ENCODE measurements at regions not wholly inside any gene's neighbourhood (a gene's known extent, or its start where the extent isn't known, plus 50 kb on each side); places are given as distances from the start of the nearest gene placed in this dataset.

DNA sequence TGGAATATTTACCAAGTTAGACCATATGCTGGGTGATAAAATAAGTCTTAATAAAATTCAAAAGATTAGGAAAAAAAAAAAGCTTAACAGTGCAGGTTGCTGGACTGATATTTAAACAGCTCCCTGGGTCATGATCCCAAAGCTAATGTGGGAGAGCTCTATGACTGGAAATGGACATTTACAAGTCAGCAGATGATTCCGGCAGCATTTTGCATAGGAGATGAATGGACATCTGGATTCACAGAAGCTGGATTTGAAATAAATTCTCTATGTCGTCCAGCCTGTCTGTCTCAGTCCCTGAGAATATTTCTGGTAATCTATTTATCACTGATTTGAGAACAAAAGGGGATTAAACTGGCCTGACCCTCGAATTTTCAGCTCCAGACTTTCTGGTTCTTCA lies 52.3 kb upstream of the KLHL25 start:
- TF ChIP-seq, protein P1, sequence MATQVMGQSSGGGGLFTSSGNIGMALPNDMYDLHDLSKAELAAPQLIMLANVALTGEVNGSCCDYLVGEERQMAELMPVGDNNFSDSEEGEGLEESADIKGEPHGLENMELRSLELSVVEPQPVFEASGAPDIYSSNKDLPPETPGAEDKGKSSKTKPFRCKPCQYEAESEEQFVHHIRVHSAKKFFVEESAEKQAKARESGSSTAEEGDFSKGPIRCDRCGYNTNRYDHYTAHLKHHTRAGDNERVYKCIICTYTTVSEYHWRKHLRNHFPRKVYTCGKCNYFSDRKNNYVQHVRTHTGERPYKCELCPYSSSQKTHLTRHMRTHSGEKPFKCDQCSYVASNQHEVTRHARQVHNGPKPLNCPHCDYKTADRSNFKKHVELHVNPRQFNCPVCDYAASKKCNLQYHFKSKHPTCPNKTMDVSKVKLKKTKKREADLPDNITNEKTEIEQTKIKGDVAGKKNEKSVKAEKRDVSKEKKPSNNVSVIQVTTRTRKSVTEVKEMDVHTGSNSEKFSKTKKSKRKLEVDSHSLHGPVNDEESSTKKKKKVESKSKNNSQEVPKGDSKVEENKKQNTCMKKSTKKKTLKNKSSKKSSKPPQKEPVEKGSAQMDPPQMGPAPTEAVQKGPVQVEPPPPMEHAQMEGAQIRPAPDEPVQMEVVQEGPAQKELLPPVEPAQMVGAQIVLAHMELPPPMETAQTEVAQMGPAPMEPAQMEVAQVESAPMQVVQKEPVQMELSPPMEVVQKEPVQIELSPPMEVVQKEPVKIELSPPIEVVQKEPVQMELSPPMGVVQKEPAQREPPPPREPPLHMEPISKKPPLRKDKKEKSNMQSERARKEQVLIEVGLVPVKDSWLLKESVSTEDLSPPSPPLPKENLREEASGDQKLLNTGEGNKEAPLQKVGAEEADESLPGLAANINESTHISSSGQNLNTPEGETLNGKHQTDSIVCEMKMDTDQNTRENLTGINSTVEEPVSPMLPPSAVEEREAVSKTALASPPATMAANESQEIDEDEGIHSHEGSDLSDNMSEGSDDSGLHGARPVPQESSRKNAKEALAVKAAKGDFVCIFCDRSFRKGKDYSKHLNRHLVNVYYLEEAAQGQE (IDR thresholded peaks at IDR 0.05; ENCODE audit: low read depth, low read length): no peak
- TF ChIP-seq TEAD4 (IDR thresholded peaks at IDR 0.05; ENCODE audit: borderline replicate concordance, insufficient read depth) (no peak), GABPA (IDR thresholded peaks at IDR 0.05; ENCODE audit: low read depth) (no peak), POLR2AphosphoS5 (IDR thresholded peaks at IDR 0.05; ENCODE audit: low read depth, low read length) (no peak), SMC3 (IDR thresholded peaks at IDR 0.05; ENCODE audit: low read depth, low read length) (no peak), CTCF (IDR thresholded peaks at IDR 0.05) (no peak), TCF12 (IDR thresholded peaks at IDR 0.05) (no peak), ZBTB33 (IDR thresholded peaks at IDR 0.05; ENCODE audit: borderline replicate concordance, low read depth) (no peak), RAD21 (IDR thresholded peaks at IDR 0.05; ENCODE audit: low read length) (no peak), FOXM1 (IDR thresholded peaks at IDR 0.05; ENCODE audit: low read depth) (no peak), NRF1 (IDR thresholded peaks at IDR 0.05; ENCODE audit: low read depth, low read length) (no peak), USF2 (IDR thresholded peaks at IDR 0.05; ENCODE audit: borderline replicate concordance, low read depth, low read length) (no peak), ELF1 (IDR thresholded peaks at IDR 0.05) (no peak), EP300 (IDR thresholded peaks at IDR 0.05; ENCODE audit: borderline replicate concordance in 1 of 2, low read depth in 1 of 2, low read length in 1 of 2) (no peak)

All from SK-N-SH (cell line).